ENCODE measurements at regions not wholly inside any gene's neighbourhood (a gene's known extent, or its start where the extent isn't known, plus 50 kb on each side); places are given as distances from the start of the nearest gene placed in this dataset.
"Not testable (repeated sequence)": the region's sequence is repeated elsewhere in the genome, so short reads cannot be mapped to it uniquely, and the experiment has no call there.

DNA sequence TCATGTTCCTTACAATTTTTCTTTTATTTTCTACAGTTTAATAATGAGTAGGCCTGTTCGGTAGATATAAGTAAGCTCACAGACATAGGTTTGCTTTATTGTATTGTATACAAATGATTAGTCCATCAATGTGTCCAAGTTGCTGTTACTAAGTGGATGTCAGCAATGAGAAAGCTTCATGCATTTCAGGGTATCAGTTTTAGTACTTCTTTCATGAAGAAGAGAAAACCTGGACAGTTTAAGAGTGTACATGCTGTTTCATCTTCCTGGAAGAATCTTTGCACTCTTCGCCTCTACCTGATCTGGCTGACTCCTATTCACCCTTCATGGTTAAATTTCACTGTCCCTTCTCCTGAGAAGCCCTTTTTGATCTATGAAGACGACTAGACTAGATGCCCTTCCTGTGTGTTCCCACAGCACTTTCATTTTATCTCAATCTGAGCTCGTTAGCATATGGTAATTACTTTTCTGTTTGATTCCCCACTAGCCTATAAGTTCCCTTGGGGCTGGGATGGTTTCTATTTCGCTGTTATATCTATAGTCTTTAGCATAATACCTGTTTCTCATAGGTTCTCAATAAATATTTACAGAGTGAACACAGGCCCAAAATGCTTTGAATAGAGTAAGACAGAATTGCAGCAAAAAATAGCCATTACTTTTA, 70.7 kb downstream of the CETN3 start:
- no peak for DNase-seq

DNA sequence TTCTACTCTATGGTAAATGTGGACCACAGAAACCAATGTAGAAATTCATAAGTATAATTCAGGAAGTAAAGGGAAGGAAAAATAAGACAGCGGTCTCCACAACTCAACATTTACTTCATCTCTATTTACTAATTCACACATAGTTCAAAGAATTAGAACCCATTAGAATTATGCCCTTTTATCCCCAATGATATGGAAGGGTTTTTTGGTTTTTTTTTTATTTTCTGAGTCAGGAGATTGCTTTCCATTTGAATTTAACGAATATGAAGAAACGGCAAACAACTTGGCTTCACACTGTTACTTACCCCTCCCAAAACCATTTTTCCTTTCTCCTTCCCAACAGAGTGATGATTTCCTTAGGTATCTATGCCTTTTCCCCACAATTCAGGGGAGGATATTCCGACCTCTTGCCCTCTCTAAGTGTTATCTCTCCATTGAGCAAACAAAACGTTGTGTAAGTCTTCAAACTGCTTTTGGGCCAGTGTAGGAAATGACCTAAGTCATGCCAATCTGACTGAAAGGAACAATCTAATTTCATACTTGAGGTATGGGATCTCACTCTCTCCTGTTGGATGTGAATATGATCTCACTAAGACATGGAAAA, 72.0 kb downstream of the CETN3 start:
- no peak for DNase-seq

DNA sequence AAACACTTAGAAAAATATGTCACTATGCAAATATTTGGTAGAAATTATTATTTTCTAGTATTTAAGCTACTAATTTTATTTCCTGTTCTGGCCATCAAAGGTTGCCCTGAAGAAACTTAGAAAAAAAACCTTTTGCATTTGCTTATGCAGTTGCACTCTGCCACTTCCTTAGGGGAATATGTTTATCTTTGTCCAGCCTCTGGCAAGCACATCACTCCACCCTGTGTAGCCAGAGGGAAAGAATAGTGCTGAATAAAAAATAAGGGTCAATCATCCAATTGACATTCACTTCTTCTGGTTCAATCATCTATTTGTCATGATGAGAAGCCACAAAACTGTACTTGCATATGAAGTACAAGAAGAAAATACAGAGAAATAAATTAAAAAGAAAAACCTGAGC, 72.8 kb downstream of the CETN3 start:
- DNase-seq = no peak

DNA sequence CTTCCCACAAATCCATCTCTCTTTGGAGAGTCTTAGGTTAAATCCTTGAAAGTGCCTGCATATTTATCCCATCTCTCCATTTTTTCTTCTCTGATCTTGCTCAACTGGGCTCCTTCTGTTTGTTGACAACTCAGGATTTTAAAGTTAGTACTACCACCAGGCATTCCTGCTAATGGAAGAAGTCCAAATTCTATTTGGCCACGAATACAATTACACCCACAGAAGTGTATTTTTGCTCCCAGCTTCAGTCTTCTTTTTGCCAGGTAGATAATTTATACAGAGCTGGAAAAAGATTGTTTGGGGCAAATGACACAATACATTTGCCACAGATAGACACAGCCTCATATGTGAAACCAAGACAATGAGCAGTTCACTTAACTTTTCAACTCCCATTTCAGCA, 74.8 kb downstream of the CETN3 start:
- no peak for DNase-seq

DNA sequence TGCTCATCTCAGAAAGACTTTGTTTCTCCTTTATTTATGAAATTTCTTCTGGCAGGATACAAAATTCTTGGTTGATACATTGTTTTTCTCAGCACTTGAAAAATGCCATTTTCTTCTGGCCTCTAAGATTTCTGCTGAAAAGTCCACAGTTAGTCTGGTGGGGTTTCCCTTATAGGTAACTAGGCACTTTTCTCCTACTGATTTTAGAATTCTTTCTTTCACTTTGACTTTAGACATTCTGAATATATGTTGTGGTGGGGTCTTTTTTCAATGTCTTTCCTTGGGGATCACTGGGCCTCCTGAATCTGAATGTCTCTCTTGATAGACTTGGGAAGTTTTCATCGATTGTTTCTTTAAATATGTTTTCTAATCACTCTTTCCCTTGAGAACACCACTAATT, 79.6 kb downstream of the CETN3 start:
- no peak for DNase-seq

DNA sequence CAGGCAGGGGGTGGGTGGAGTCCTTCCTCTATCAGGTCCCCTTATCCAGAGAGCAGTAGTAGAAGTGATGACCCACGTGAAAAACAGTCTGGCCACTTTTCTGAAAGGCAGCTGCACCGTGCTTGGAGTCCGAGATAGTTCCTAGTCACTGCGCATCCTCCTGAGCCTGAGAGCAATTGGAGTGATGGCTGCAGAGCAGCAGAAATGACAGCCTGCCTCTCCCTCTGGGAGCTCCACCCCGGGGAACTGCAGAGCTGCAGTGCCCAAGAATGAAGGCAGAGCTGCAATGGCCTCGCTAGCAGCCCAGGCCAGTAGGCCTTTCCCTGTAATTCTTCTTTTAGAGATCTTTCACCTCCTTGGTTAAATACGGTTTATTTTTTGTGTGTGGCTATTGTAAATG, 82.6 kb downstream of the CETN3 start:
- no peak for DNase-seq

DNA sequence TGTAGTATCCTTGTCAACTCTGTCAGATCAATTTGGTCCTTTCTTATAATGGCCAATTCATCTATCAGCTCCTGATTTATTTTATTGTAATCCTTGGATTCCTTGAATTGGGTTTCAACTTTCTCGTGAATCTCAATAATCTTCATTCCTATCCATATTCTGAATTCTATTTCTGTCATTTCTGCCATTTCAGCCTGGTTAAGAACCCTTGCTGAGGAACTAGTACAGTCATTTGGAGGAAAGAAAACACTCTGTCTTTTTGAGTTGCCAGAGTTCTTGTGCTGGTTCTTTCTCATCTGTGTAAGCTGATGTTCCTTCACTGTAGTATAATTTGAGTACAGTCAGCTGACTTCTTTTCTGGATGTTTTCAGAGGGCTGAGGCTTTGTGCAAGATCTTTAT, 84.5 kb downstream of the CETN3 start:
- no peak for DNase-seq

DNA sequence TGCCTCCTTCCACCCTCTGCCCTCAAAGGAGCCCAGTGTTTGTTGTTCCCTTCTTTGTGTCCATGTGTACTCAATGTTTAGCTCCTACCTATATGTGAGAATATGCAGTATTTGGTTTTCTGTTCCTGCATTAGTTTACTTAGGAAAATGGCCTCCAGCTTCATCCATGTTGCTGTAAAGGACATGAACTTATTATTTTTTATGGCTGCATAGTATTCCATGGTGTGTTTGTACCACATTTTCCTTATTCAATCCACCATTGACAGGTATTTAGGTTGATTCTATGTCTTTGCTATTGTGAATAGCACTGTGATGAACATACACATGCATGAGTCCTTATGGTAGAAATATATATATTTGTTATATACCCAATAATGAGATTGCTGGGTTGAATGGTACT, 89.2 kb downstream of the CETN3 start:
- DNase-seq = not testable (repeated sequence)

DNA sequence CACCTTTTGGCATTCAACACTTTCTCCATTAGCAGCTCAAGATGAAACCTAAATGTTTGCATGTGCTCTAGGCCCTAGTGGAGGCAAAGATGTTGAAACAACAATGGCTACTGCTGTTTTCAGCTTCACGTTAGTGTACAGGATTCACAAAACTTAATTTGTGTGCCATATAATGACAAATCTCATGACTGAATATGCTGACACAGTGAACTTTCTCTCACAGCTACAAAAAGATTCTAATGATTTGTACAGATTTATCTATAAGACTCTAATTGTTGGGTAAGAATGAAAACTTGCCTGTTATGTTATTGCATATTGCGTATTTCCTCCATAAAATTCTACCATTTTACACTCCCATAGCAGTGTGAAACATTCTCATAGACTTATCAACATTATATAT, 97.5 kb downstream of the CETN3 start:
- no peak for DNase-seq

DNA sequence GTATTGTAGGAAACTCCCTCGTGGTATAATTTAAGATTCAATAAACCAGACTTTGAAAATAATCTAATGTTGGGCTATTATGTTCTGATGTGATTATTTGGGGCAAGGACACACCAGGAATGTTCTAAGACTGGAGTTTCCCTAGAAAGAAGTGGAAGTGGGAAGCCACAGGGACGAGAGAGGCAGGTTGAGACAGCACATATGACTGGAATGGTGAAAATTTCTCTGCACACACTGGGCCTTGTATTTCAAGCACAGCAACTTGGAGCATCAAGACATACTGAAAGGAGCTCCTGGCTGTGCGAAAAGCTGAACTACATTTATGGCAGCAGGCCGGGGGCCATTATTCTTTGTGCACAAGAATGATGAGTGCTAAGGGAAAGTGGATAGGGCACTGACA, 98.2 kb downstream of the CETN3 start:
- DNase-seq = no peak

DNA sequence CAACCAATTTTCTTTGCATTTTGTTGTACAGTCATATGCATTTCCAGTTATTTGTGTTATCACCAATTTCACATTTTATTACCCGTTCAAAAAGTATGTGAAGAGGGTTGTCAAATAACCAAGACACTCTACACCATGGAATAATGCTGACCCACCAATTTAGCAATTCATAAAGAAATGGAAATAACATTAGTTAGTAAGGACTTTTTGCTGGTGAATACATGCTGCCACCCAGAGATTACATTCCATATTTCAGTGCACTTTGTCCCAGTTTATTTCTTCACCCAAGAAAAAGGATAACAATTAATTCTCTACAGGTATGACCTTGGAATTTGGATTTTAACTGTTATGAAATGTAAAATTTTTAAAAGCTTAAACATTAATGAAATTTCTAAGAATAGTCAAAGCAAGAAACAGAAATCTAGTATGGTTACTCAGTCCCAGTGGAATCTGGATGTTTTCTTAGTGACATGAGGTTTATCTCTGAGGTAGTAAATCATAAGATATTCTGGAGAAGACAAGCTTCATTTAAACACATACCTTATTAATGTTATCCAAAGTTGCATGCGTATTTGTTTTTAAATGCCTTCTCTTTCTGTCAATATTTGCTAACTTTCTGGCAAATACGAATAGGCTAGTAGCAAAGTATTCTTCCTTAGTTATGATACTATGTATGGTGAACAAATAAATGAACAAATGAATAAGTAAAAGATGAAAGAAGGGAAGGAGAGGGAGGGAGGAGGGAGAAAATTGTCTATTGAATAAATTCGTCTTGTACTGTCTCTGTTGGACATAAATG, 100.6 kb downstream of the CETN3 start:
- no peak for DNase-seq

DNA sequence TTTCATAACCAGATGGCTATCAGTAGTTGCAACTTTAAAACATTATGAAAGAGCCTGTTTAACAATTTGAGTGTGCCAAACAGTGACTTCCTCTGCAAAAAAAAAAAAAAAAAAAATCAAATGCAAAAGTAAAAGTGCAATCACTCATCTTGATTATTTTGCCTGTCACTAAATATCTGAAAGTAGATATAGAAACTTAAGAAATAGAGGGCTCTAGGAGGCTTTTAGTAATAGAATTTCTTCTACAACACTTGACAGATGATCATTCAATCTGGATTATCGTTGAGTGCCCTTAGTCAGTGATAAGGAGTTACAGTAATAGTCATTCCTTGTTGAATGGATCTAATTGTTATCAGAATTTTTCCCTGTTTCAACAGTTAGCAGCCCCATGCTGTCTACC, 101.8 kb downstream of the CETN3 start:
- no peak for DNase-seq

DNA sequence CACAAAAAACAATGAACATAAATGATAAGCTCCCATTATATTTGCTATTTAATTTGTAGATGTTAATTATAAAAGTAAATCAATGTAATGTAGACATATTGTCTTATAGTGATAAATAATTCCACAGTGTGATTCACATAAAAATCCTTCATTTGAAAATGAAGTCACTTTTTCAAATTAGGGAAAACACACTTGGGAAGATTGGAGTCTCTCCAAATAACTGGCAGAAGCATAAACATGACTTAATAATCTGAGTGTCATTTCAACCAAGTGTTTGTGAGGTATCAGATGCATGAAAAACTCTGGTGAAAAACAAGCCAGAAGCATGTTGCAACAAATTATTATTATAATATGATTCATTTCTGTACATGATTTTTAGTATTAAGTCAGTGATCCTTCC, 102.2 kb downstream of the CETN3 start:
- DNase-seq = no peak

DNA sequence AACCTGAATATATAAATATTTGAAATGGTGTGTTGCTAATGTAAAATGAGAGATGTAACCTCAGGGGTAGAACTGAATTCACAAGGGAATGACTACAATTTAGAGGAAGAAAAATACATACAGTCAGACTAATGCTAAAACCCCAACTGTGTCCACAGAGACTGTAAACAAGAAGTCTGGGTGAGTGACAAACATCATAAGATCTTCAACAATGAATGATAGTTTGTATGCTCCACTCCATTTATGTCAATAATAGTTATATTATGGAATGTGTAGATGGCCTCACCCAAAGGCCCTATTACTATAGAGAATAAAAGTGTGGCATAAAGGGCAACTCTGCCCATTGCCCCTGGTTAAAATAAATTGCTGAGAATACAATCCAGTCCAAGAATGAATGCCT, 102.9 kb downstream of the CETN3 start:
- no peak for DNase-seq

DNA sequence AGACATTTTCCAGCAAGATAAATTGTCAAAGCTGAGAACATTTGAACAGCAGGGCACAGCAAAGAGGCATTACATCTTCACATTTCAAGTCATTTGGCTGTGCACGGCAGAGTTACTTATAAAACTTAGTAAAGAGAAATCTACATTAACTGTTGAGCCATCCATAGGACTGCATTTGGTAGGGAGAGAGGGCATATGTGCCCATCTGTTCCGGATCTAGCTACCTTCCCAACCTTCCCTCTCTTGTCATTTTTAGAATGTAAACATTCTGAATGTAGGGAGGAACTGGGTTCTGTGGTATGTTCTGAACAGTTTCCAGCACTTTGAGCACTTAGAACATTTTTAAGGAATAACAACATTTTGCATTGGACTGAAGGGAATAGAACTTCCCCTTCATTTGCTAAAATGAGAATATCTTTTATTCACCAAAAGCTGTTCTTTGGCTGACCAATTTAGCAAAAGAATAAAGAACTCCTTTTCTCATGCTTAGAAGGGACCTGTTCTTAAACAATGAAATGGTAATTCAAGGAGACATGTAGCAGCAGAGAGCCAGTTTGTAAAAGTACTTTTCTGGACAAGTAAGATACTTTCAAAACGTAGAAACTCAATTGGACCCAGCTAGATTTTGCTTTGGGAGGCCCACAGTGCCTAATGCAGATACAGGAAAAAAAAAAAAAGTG, 104.4 kb downstream of the CETN3 start:
- no peak for DNase-seq

DNA sequence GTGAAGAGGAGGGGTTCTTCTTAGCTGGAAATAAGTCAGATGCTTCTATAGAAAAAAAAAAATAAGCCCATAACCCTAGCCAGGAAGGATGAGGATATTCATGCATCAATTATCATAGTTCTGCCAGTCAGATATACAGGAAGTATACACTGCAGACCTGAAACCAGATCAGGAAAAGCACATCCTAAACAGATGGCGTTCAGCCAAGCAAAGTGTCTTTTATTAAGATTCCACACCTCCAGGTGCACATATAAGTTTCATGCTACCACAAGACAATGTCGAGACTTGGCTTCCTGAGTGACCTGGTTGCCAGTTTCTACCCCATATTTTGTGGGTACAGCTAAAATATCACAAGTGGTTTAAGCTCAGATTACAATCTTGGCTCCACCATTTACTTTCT, 108.3 kb downstream of the CETN3 start:
- DNase-seq = no peak

DNA sequence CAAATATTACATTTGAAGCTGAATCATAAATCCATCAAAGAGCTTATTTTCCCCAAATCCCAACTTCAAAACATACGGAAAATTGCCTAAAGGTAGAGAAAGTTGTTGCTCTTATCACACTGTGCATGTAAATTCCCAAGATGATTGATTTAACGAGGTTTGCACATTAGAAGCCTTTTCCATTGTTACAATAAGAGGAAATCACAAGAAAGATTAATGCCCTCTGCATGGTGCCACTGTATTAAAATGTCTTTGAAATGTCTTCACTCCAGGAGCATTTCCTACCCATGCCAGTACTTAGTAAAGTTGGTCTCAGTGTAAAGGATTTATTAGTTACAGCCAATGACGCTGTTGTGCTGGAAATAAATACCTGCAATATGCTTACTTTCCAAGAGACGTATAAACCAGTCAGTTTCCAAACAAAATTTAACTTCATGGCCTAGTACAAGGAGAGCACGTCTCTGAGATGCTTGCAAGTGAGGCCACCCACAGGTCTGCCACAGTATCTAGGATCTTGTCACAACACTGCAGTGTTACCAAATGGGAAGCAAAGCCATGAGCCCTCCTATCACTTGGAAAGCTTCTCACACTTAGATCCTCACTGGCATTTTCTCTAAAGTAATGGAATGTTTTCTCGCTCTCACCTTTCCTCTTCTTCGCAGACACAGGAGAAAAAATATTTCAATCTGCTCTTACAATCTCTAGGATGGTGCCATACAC, 112.4 kb downstream of the CETN3 start:
- DNase-seq = no peak

DNA sequence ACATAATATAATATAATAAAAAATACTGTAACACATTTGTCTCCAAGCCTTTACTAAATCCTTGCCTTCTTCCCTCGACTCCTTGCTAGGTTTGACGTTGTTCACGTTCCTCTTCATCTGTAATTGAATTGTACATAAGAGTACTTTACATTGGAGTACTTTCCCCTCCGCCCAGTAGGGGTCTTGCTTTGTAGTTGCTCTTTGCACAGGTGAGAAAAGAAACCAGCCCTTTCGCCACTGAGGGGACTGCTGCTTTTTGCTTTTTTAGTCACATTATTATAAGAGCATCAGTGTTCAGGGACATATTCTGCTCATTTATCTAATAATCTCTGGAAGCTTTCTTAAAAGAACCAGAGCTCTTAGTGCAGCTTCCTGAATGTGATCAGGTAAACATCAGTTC, 115.0 kb downstream of the CETN3 start:
- DNase-seq = no peak

DNA sequence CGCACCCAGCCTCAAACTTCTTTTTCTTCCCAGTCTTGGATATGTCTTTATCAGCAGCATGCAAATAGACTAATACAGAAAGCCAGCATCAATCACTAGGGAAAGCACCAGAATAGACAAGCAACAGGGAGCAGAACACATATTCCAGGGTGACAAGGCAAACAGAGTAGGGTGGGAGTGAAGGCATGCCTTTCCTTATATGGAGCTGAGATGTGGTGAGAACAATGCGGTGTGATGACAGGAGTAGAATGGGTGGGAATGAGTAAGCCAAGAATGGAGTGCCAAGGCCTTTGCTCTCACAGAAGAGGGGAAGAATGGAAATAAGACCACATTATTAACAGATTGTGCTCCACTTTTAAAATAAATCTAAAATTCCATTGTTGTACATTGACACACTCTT, 115.6 kb downstream of the CETN3 start:
- no peak for DNase-seq

DNA sequence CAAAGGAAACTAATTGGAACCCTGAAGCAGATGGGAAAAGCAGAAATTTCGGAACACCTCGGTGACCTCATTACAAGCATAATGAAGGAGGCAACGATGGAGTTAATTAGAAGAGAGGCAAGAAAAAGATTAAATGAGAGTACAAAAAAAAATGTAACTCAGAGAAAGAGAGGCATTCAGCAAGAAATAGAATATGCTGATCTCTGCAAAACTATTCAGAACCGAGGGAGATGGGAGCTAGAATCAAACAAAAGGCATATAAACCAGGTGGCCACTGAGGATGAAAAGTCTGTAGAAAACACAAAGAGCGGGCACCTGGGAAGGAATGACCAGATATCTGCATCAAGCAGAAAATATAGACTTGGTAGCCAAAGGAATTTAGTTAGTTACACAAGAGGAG, 118.9 kb downstream of the CETN3 start:
- no peak for DNase-seq

DNA sequence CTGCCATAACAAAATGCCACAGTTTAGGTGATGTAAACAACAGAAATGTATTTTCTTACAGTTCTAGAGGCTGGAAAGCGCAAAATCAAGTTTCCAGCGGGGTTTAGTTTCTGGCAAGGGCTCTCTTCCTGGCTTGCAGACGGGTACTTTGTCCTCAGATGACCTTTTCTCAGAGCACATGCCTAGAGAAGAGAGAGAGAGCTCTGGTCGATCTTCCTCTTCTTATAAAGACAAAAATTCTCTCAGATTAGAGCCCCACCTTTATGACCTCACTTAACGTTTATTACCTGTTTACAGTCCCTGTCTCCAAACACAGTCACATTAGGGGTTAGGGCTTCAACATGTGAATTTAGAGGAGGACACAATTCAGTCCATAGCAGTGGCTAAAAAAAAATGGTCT, 119.7 kb downstream of the CETN3 start:
- DNase-seq = no peak

DNA sequence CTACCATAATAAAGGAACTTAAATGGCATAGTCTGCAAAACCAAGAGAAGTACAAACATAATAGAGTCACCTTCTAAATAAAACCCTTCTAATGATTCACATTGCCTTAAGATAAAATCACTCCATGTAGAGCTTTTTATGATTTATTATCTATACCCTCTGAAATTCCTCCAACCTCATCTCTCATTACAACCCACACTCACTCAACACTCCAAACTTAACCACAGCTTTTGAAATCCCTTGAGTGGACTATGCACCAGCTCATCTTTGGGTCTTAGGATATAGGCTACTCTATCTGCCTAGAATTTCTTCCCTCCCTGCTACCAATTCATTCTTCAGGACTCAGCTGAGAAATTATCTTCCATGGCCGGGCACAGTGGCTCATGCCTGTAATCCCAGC, 122.5 kb downstream of the CETN3 start:
- DNase-seq = no peak

DNA sequence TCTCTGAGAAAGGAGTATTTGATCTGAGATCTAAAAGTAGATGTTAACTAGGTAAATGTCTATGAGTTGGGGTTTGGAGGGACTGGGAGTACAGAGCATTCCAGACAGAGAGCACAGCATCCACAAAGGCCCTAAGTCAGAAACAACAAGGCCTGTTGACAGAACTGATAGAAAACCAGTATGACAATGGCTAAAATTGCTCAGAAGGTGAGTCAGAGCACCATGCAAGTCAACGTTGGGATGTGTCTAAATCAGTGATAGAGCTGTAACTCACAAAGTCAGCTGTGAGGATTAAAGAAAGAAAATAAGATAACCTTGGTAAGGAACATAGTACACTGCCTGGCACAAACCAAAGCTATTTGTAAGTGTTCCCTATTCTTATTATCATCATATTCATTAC, 124.0 kb downstream of the CETN3 start:
- DNase-seq = no peak

All from central memory CD4-positive, alpha-beta T cell (primary cell).